ENCODE measurements at regions not wholly inside any gene's neighbourhood (a gene's known extent, or its start where the extent isn't known, plus 50 kb on each side); places are given as distances from the start of the nearest gene placed in this dataset.

DNA sequence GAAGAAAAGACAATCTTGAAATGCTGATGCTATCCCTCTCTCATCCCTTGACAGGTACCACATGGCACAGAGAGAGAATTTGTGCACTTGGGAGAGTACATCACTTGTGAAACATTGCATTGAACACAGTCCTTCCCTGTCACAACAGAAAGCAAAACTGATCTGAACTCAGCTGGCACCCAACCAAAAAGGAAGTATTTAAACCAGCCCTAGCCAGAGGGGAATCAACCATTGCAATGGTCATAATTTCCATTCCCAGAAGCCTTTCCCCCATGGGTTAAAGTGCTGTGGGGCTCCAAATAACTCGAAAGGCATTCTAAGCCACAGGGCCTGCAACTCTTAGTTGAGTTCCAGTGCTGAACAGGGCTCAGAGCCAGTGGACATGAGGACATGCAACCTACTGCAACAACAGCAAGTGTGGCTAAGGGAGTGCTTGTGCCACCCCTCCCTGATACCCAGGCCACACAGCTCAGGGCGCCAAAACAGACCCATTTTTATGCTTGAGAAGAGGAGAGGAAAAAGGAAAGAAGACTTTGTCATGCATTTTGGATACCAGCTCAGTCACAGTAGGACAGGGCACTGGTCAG, 530.8 kb upstream of the BCHE start:
- TF ChIP-seq POLR2A (IDR thresholded peaks at IDR 0.05; ENCODE audit: low read depth, low read length), result no peak
- TF ChIP-seq RAD21 (IDR thresholded peaks at IDR 0.05; ENCODE audit: low read length), result no peak
- TF ChIP-seq, protein P1, sequence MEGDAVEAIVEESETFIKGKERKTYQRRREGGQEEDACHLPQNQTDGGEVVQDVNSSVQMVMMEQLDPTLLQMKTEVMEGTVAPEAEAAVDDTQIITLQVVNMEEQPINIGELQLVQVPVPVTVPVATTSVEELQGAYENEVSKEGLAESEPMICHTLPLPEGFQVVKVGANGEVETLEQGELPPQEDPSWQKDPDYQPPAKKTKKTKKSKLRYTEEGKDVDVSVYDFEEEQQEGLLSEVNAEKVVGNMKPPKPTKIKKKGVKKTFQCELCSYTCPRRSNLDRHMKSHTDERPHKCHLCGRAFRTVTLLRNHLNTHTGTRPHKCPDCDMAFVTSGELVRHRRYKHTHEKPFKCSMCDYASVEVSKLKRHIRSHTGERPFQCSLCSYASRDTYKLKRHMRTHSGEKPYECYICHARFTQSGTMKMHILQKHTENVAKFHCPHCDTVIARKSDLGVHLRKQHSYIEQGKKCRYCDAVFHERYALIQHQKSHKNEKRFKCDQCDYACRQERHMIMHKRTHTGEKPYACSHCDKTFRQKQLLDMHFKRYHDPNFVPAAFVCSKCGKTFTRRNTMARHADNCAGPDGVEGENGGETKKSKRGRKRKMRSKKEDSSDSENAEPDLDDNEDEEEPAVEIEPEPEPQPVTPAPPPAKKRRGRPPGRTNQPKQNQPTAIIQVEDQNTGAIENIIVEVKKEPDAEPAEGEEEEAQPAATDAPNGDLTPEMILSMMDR (conservative IDR thresholded peaks at IDR 0.05; ENCODE audit: low read depth, low read length), result no peak

Measured in IMR-90 (cell line).